ENCODE measurements at regions not wholly inside any gene's neighbourhood (a gene's known extent, or its start where the extent isn't known, plus 50 kb on each side); places are given as distances from the start of the nearest gene placed in this dataset.
A peak's percentile ranks its signal among the peaks of the same experiment; 100 is the strongest.

DNA sequence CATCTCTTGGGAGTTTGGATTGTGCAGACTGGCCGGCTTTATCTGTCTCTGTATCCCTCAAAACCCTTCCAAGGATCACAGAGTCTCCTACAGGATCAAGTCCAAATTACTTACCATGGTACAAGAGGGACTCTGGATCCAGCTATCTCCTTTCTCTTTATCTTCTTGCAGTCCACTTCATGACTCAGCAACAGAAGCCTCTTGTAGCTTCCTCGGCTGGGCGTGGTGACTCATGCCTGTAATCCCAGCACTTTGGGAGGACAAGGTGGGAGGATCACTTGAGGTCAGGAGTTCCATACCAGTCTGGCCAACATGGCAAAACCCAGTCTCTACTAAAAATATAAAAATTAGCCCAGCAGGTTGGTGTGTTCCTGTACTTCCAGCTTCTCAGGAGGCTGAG, 189.7 kb downstream of the BCAT1 start:
- no peak for DNase-seq (ENCODE audit: low spot score)

DNA sequence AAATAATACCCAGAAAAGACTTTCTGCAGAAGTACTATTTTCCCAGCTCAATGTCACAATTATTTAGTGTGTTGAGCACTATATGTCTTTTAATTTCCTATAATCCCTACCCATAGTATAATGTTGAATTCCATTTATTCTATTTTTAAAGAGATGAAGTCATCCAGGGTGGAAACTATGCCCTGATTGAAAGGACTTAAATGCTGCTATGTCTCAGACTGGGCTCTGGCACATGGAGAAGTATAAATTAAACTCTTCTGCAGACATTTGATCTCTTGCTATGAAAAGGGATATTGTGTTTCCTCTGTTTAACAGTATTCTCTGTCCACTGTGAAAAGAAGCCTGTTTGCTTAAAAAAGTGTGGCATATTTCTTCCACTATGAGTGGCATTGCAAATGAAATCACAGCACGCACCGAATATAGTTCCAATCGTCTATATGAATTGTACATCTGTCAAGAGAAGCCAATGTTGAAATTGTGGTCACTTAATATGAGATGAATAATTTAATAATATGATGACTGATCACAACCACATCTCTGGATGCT, 192.3 kb downstream of the BCAT1 start:
- no peak for DNase-seq (ENCODE audit: low spot score)

DNA sequence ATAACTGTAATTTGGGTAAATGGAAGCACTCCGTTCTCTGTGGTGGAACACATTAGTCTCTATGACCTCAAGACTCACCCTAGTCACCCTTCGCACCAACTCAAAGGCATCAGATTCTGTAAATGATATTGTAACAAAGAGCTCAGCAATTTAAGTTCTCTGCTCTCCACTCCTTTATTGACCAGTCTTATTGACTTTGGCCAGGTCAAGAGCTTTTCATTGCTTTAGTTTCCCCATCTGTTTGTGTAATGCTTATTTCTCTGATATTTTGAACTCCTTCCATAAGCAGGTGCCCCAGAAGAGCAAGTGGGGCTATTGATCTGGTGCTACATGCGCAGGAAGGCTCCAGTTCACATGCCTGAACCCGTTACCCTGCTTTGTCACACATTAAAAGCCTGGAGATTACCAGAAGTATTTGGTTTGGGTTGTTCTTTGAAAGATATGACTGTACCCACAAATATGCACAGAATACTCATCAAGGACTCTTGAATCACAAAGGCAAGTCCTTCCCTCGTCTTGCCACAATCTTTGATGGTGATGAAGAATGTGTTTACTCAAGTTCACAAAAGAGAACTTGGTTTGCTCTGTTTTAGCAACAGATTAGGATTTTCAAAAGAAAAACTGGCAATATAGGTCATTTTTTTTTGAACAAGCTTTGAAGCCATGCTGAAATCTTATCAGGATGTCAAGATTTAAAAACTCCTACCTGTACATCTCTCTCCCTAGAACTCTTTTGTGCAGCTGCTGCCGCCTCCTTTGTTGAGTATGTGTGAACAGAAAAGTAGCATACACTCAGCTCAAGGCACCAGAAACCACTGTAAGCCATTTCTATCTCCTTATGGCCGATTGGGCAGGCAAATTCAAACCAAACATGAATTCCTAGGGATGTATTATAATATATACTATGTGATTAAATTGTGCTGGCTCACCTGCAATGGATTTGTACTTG, 193.9 kb downstream of the BCAT1 start:
- DNase-seq (ENCODE audit: low spot score): peak; percentile 33

GRCh38 chr12:24752763-24753462, 196.0 kb downstream of the BCAT1 start:
- no peak for DNase-seq (ENCODE audit: low spot score)

GRCh38 chr12:24751181-24751580, 197.7 kb downstream of the BCAT1 start:
- DNase-seq (ENCODE audit: low spot score): no peak

- no peak for DNase-seq (ENCODE audit: low spot score)
Measured at GRCh38 chr12:24750263-24750662, 198.6 kb downstream of the BCAT1 start.

- DNase-seq (ENCODE audit: low spot score): no peak
Measured at GRCh38 chr12:24749171-24749570, 199.7 kb downstream of the BCAT1 start.

DNA sequence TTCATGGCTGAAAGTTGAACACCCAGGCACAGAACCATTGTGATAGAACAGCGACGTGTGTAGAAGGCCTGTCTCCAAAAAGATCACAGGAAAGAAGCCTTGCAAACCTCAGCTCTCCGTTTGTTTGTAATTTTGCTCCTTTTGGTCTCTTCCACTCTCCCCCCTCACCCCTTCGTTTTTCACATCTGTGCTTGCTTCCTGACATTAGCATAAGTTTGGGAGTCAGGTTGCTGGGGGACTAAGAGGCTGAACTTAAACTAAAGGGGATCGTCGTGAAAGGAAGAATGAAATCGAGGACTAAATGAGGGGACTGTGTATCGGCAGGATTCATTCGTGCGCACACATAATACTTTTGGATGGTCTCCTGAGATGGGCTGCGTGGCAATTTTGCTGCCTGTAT, 200.6 kb downstream of the BCAT1 start:
- no peak for DNase-seq (ENCODE audit: low spot score)

GRCh38 chr12:24746864-24747263, 202.0 kb downstream of the BCAT1 start:
- no peak for DNase-seq (ENCODE audit: low spot score)

DNA sequence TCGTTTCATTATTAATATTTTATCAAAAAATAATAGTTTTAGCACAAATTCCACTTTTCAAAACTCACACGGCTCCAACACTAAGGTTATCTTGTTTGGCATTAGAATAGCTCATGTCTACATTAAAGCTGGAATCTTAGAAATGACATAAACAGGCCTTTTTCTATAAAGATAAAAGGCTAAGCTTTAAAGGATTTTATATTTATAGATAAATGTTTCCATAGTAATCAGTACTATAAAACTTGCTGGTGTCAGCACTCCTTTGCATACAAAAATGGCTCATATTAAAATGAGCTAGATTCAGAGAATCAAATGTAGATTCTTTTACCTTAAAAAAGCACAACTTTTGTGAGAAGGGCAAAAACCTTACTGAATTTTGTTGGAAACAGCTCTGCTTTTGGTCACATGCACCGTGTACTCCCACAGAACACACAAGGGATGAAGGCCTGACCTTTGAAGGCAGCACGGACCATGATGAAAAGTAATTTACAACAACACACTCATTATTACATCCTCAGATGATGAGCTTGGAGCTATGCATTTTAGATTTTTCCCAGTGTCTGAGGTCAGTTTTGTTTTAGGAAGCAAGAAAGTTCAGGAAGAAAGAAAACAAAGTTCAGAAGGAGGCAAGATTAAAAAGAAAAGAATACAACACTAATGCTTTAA, 202.8 kb downstream of the BCAT1 start:
- DNase-seq (ENCODE audit: low spot score): no peak

DNA sequence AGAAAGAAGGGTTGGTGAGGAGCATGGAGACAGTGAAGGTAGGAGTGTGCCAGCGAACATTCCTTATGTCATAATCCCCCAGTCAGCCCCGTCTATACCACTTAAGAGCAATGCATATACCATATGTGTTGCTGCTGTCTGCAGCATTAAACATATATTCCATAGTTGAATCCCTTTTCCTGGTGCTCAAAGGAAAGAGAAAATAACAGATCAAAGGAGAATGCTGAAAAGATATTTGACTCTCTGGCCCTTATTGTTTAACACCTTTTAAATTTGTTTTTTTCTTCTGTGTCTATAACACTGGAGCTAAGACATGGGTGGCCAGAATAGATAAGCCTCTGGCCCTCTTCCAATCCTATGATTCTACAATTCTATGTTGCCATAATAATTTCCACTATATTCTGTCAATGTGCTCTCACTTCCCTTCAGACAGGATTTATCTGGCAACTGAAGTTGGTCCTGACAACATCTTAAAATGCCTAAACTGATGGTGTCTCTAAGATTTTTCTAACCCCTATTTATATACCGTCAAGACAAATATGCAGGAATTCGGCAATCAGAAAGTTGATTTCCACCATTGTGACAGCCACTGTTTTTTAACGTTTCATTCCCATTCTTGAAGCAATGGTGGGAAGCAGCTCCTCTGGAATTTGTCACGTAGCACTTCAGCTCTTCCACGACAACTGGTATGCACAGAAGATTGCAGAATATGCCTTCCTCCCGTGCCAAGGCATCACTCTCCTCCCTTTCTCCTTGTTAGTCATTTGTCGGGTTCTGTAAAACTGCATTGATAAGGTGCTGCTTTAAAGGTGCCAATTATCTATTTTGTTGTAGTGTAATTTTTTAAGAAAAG, 204.7 kb downstream of the BCAT1 start:
- no peak for DNase-seq (ENCODE audit: low spot score)

DNA sequence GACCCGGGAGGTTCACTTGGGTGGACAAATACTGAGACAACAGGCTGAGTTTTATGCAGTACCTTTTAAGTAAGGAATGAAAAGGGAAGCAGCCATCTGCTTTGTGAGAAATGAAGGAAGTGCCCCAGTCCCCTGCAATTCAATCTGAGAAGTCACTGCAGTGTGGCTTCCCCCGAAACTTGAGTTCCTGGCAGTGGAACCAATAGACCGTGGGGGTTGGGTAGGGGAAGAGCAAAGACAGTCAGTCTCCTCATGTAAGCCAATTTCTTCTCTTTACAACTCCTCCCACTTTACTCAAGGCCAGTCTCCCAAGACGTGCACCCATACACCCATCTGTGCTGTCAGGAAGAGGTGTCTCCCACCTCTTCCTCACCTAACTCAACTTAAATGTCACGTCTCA, 206.5 kb downstream of the BCAT1 start:
- DNase-seq (ENCODE audit: low spot score): no peak

- DNase-seq (ENCODE audit: low spot score): no peak
Measured at GRCh38 chr12:24741216-24741615, 207.7 kb downstream of the BCAT1 start.

- no peak for DNase-seq (ENCODE audit: low spot score)
Measured at GRCh38 chr12:24739106-24739779, 209.7 kb downstream of the BCAT1 start.

DNA sequence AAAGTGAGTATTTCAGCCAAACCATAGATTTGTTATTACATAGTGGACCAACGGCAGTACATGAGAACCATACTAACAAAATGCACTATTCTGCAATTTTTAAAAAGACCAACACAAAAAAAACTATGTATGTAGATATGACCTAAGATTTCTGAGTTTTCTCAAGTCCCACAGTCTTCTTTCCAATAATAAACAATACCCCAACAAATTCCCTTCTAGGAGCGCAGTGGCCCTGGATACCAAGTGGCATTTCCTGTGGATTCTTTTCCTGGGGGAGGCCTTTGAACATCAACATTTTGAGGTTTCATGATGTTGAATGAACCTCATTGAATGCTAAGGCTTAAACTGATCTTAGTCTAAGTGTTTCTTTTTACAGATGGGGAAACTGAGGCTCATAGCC, 210.5 kb downstream of the BCAT1 start:
- no peak for DNase-seq (ENCODE audit: low spot score)

DNA sequence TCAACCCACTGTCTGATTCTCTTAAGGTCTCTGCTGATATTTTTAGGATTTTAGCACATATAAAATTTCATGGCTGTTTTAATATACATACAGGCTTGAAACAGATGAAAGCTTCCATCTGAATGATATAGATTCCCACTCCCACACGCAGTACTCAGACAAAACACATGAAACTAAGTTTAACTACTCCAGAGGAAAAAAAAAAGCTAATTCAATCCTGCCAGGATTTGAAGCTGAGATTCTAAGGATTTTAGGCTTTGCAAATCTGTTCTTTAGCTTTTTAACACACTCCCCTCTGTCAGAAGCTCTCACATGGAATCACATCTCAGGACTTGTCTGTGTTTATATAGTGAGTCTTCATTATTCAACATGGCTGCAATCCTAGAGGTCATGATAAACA, 217.3 kb downstream of the BCAT1 start:
- no peak for DNase-seq (ENCODE audit: low spot score)

- no peak for DNase-seq (ENCODE audit: low spot score)
Measured at GRCh38 chr12:24730489-24730896, 218.4 kb downstream of the BCAT1 start.

- no peak for DNase-seq (ENCODE audit: low spot score)
Measured at GRCh38 chr12:24728826-24729225, 220.1 kb downstream of the BCAT1 start.

GRCh38 chr12:24728366-24728765, 220.5 kb downstream of the BCAT1 start:
- no peak for DNase-seq (ENCODE audit: low spot score)

DNA sequence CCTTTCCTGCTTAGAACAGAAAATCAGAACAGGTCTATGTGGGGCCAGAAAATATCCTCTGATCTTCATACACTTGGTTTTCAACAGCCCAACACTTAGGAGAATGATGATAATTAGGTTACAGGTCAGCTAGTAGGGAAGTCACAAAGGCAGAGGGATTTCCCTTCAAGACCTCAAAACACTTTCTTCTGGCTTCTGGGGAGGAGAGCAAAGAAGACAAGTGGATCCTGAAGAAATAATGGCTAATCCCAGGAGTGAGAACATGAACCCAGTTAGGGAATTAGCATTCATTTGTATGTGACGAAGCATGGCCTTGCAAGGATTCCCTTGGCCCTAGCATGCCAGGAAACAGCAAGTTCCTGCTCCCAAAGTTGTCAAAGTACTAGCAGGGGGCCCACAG, 223.3 kb downstream of the BCAT1 start:
- no peak for DNase-seq (ENCODE audit: low spot score)

- no peak for DNase-seq (ENCODE audit: low spot score)
Measured at GRCh38 chr12:24724814-24725213, 224.1 kb downstream of the BCAT1 start.
